ENCODE measurements at regions not wholly inside any gene's neighbourhood (a gene's known extent, or its start where the extent isn't known, plus 50 kb on each side); places are given as distances from the start of the nearest gene placed in this dataset.

- H3K4me3 Mint-ChIP-seq = no peak overlapping the region
- TF ChIP-seq MLX (CRISPR knock-in tag; IDR thresholded peaks at IDR 0.05) (no peak), PRDM15 (CRISPR knock-in tag; IDR thresholded peaks at IDR 0.05) (no peak), HMGA2 (CRISPR knock-in tag; IDR thresholded peaks at IDR 0.05) (no peak), ESRRA (CRISPR knock-in tag; IDR thresholded peaks at IDR 0.05; ENCODE audit: borderline replicate concordance) (no peak), NFATC4 (CRISPR knock-in tag; IDR thresholded peaks at IDR 0.05) (no peak), ZNF396 (CRISPR knock-in tag; IDR thresholded peaks at IDR 0.05; ENCODE audit: borderline replicate concordance) (no peak), ZNF219 (CRISPR knock-in tag; IDR thresholded peaks at IDR 0.05; ENCODE audit: borderline replicate concordance) (no peak), NR3C1 (CRISPR knock-in tag; conservative IDR thresholded peaks at IDR 0.05; ENCODE audit: low read depth) (no peak), JUN (CRISPR knock-in tag; IDR thresholded peaks at IDR 0.05) (no peak), TCF7 (CRISPR knock-in tag; IDR thresholded peaks at IDR 0.05; ENCODE audit: low read depth) (no peak), ATF2 (CRISPR knock-in tag; IDR thresholded peaks at IDR 0.05; ENCODE audit: borderline replicate concordance, low read depth) (no peak), HMGXB4 (CRISPR knock-in tag; IDR thresholded peaks at IDR 0.05) (no peak), ZSCAN18 (CRISPR knock-in tag; IDR thresholded peaks at IDR 0.05) (no peak)
- H3K36me3 Mint-ChIP-seq = no peaks in the 10 kb centered on the region
- no peaks in the 10 kb centered on the region for H3K9me3 Mint-ChIP-seq
- ChIA-PET POLR2A (no interaction called here), CTCF (interaction anchor here (1.2 kb wide), 1 partner anchor 131 kb away, joined by 4 read pairs; no protein-coding TSS in a partner anchor)
- H3K4me1 Mint-ChIP-seq = peaks cover 10% of the 10 kb centered on the region
- ATAC-seq = no peak
- no peak for DNase-seq (ENCODE audit: low spot score)
- no peaks in the 10 kb centered on the region for H3K27me3 Mint-ChIP-seq (ENCODE audit: low read depth)
- no peak overlapping the region for H3K27ac Mint-ChIP-seq
These were observed 121.4 kb upstream of the RAP1B start for GRCh38 chr12:68489273-68489672.

GRCh38 chr12:68490476-68490875 lies 120.2 kb upstream of the RAP1B start:
- H3K36me3 Mint-ChIP-seq = no peaks in the 10 kb centered on the region
- H3K4me3 Mint-ChIP-seq = no peak overlapping the region
- no peak for DNase-seq (ENCODE audit: low spot score)
- ChIA-PET CTCF (no interaction called here), POLR2A (interaction anchor here (0.6 kb wide), 1 partner anchor 125 kb away, joined by 4 read pairs; no protein-coding TSS in a partner anchor)
- no peak for ATAC-seq
- H3K27ac Mint-ChIP-seq = no peak overlapping the region
- TF ChIP-seq IRF1 (CRISPR knock-in tag; IDR thresholded peaks at IDR 0.05) (no peak), FOXK1 (CRISPR knock-in tag; IDR thresholded peaks at IDR 0.05) (no peak), ZNF281 (CRISPR knock-in tag; IDR thresholded peaks at IDR 0.05) (no peak), GRHL2 (CRISPR knock-in tag; IDR thresholded peaks at IDR 0.05; ENCODE audit: insufficient replicate concordance, severe bottlenecking) (no peak)
- peaks cover 6% of the 10 kb centered on the region for H3K4me1 Mint-ChIP-seq
- no peaks in the 10 kb centered on the region for H3K27me3 Mint-ChIP-seq (ENCODE audit: low read depth)
- no peaks in the 10 kb centered on the region for H3K9me3 Mint-ChIP-seq
